Esophagus muscularis mucosa (tissue), 3 donors: ENCODE measurements at regions not wholly inside any gene's neighbourhood (a gene's known extent, or its start where the extent isn't known, plus 50 kb on each side); places are given as distances from the start of the nearest gene placed in this dataset.

Experiments used
- POLR2A ChIP-seq: fragments of 450-650 bp; IDR thresholded peaks from one replicate; pipeline ENCODE4 v1.6.1; 2017; ENCODE audit warnings: antibody characterized with exemption, moderate library complexity, mild to moderate bottlenecking, low read depth
- TF ChIP-seq, protein P1 (sequence below), 3 experiments: fragments of 200-600 bp in 2 of 3; fragments of 450-650 bp in 1 of 3; sonication (generic) in 2 of 3; IDR thresholded peaks; one replicate each; pipeline ENCODE4 v1.5.1; 2017 to 2019; ENCODE audit warnings: antibody characterized with exemption in 3 of 3, mild to moderate bottlenecking in 2 of 3, moderate library complexity in 1 of 3

DNA sequence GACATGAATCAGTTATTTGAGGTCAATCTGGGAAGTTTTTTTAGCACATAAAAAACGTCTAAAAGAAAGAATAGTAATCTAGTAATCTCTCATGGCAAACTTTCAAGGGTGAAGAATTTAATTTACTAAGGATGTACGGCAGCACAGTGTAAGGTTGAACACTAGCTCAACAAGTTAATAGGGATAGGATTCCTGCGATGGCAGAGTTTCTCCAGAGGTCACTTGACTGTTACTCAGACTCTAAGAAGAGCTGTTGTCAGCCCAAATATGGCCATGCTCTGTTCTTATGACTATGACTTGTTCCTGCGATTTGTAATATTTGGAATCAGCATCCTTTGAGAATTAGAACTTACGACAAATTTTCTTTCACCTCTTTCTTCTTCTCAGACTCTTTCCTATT lies 553.3 kb upstream of the TNP1 start:
- TF ChIP-seq POLR2A = no peak
- TF ChIP-seq, protein P1, sequence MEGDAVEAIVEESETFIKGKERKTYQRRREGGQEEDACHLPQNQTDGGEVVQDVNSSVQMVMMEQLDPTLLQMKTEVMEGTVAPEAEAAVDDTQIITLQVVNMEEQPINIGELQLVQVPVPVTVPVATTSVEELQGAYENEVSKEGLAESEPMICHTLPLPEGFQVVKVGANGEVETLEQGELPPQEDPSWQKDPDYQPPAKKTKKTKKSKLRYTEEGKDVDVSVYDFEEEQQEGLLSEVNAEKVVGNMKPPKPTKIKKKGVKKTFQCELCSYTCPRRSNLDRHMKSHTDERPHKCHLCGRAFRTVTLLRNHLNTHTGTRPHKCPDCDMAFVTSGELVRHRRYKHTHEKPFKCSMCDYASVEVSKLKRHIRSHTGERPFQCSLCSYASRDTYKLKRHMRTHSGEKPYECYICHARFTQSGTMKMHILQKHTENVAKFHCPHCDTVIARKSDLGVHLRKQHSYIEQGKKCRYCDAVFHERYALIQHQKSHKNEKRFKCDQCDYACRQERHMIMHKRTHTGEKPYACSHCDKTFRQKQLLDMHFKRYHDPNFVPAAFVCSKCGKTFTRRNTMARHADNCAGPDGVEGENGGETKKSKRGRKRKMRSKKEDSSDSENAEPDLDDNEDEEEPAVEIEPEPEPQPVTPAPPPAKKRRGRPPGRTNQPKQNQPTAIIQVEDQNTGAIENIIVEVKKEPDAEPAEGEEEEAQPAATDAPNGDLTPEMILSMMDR (IDR thresholded peaks at IDR 0.05) = no peak
